ENCODE measurements at regions not wholly inside any gene's neighbourhood (a gene's known extent, or its start where the extent isn't known, plus 50 kb on each side); places are given as distances from the start of the nearest gene placed in this dataset.

DNA sequence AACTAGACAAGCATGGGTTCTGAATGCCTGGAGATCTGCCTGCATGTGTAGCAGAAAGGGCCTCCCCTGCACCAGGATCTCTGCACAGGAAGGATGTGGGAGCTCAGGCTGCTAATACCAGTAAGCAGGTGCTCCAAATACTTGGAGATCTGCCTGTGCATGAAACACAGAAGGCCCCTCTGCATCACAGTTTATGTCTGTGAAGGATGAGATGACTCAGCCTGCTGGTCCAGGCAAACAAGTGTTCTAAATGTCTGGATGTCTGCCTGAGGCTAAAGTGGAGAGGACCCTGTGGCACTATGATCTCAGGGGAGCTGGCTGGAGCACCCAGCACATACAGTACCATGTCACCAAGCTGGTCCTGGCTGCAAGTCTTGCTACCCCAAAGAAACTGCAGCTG is 678.8 kb downstream of the MCTP2 start:
- TF ChIP-seq EZH2 (IDR thresholded peaks at IDR 0.05; ENCODE audit: borderline replicate concordance, low read length), result no peak
- TF ChIP-seq, protein P1, sequence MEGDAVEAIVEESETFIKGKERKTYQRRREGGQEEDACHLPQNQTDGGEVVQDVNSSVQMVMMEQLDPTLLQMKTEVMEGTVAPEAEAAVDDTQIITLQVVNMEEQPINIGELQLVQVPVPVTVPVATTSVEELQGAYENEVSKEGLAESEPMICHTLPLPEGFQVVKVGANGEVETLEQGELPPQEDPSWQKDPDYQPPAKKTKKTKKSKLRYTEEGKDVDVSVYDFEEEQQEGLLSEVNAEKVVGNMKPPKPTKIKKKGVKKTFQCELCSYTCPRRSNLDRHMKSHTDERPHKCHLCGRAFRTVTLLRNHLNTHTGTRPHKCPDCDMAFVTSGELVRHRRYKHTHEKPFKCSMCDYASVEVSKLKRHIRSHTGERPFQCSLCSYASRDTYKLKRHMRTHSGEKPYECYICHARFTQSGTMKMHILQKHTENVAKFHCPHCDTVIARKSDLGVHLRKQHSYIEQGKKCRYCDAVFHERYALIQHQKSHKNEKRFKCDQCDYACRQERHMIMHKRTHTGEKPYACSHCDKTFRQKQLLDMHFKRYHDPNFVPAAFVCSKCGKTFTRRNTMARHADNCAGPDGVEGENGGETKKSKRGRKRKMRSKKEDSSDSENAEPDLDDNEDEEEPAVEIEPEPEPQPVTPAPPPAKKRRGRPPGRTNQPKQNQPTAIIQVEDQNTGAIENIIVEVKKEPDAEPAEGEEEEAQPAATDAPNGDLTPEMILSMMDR (IDR thresholded peaks at IDR 0.05; ENCODE audit: low read length), result no peak
- Histone ChIP-seq H2AFZ (ENCODE audit: low read length) (no peak overlapping the region), H3F3A (ENCODE audit: insufficient read depth, low read length) (no peaks in the 10 kb centered on the region), H4K20me1 (ENCODE audit: insufficient read depth, low read length) (no peaks in the 10 kb centered on the region), H3K9ac (ENCODE audit: low read length) (no peak overlapping the region), H3K9me2 (ENCODE audit: low read depth, low read length) (no peaks in the 10 kb centered on the region), H3K27me3 (ENCODE audit: insufficient read depth, low read length) (no peaks in the 10 kb centered on the region), H3K79me2 (ENCODE audit: insufficient read depth, low read length) (no peaks in the 10 kb centered on the region), H3K36me3 (ENCODE audit: insufficient read depth, low read length) (no peaks in the 10 kb centered on the region), H3K4me2 (ENCODE audit: low read length) (no peak overlapping the region), H3K4me1 (ENCODE audit: insufficient read depth, low read length, severe bottlenecking) (no peaks in the 10 kb centered on the region), H3K9me3 (ENCODE audit: low read length) (no peaks in the 10 kb centered on the region), H3K4me3 (ENCODE audit: low read depth, low read length, poor library complexity, severe bottlenecking) (no peak overlapping the region), H3K27ac (ENCODE audit: low read depth, low read length, poor library complexity, severe bottlenecking) (no peak overlapping the region)

- no peak for TF ChIP-seq EZH2 (IDR thresholded peaks at IDR 0.05; ENCODE audit: borderline replicate concordance, low read length)
- TF ChIP-seq, protein P1 (IDR thresholded peaks at IDR 0.05; ENCODE audit: low read length), result no peak
- Histone ChIP-seq H3K9me3 (ENCODE audit: low read length) (no peaks in the 10 kb centered on the region), H2AFZ (ENCODE audit: low read length) (no peak overlapping the region), H3K9ac (ENCODE audit: low read length) (no peak overlapping the region), H3K79me2 (ENCODE audit: insufficient read depth, low read length) (no peaks in the 10 kb centered on the region), H3F3A (ENCODE audit: insufficient read depth, low read length) (no peaks in the 10 kb centered on the region), H3K36me3 (ENCODE audit: insufficient read depth, low read length) (no peaks in the 10 kb centered on the region), H3K4me1 (ENCODE audit: insufficient read depth, low read length, severe bottlenecking) (no peaks in the 10 kb centered on the region), H3K4me3 (ENCODE audit: low read depth, low read length, poor library complexity, severe bottlenecking) (no peak overlapping the region), H3K27ac (ENCODE audit: low read depth, low read length, poor library complexity, severe bottlenecking) (no peak overlapping the region), H3K27me3 (ENCODE audit: insufficient read depth, low read length) (no peaks in the 10 kb centered on the region), H3K4me2 (ENCODE audit: low read length) (no peak overlapping the region), H4K20me1 (ENCODE audit: insufficient read depth, low read length) (no peaks in the 10 kb centered on the region), H3K9me2 (ENCODE audit: low read depth, low read length) (no peaks in the 10 kb centered on the region)
Observed at GRCh38 chr15:94912760-94913159, 681.4 kb downstream of the MCTP2 start.

DNA sequence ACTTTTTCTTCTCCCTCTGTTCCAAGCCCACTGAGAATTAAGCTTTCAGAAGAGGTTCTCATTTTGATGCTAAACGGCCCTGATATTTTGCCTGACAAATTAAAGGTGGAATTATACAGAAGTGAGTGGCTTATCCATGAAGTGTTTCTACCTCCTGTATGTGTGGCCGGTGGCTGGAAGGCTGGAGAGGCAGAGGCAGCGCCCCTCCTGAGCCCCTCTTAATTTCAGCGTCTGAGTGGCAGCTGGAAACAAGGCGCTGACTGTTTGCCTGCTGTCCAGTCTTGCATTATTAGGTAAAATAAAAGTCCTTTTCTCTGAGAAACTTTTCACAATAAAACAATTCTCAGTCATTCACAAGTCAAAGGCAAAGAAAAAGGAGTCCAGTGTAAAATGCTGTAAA is 685.7 kb downstream of the MCTP2 start:
- H3K27me3 ChIP-seq (ENCODE audit: insufficient read depth, low read length), result no peaks in the 10 kb centered on the region
- no peak for TF ChIP-seq EZH2 (IDR thresholded peaks at IDR 0.05; ENCODE audit: borderline replicate concordance, low read length)
- TF ChIP-seq, protein P1 (IDR thresholded peaks at IDR 0.05; ENCODE audit: low read length), result no peak
- no peak overlapping the region for H3K4me3 ChIP-seq (ENCODE audit: low read depth, low read length, poor library complexity, severe bottlenecking)
- H3K79me2 ChIP-seq (ENCODE audit: insufficient read depth, low read length), result no peaks in the 10 kb centered on the region
- no peak overlapping the region for H3K27ac ChIP-seq (ENCODE audit: low read depth, low read length, poor library complexity, severe bottlenecking)
- no peaks in the 10 kb centered on the region for H3K4me1 ChIP-seq (ENCODE audit: insufficient read depth, low read length, severe bottlenecking)
- H2AFZ ChIP-seq (ENCODE audit: low read length), result no peak overlapping the region
- H3K4me2 ChIP-seq (ENCODE audit: low read length), result no peak overlapping the region
- H3F3A ChIP-seq (ENCODE audit: insufficient read depth, low read length), result no peaks in the 10 kb centered on the region
- H3K36me3 ChIP-seq (ENCODE audit: insufficient read depth, low read length), result no peaks in the 10 kb centered on the region
- no peaks in the 10 kb centered on the region for H4K20me1 ChIP-seq (ENCODE audit: insufficient read depth, low read length)
- no peaks in the 10 kb centered on the region for H3K9me2 ChIP-seq (ENCODE audit: low read depth, low read length)
- H3K9me3 ChIP-seq (ENCODE audit: low read length), result no peaks in the 10 kb centered on the region
- no peak overlapping the region for H3K9ac ChIP-seq (ENCODE audit: low read length)
